ENCODE measurements at regions not wholly inside any gene's neighbourhood (a gene's known extent, or its start where the extent isn't known, plus 50 kb on each side); places are given as distances from the start of the nearest gene placed in this dataset.
"Not testable (repeated sequence)": the region's sequence is repeated elsewhere in the genome, so short reads cannot be mapped to it uniquely, and the experiment has no call there.

GRCh38 chr15:69774711-69775110 is 322.1 kb downstream of the RPLP1 start:
- DNase-seq: not testable (repeated sequence)

- DNase-seq: no peak
Measured at GRCh38 chr15:69777356-69777755, 320.4 kb downstream of the TLE3 start.

GRCh38 chr15:69780374-69780773 is 317.3 kb downstream of the TLE3 start:
- no peak for DNase-seq

GRCh38 chr15:69780981-69781380 is 316.7 kb downstream of the TLE3 start:
- DNase-seq: no peak

- DNase-seq: no peak
Measured at GRCh38 chr15:69781411-69782125, 316.1 kb downstream of the TLE3 start.

GRCh38 chr15:69782139-69782658 is 315.5 kb downstream of the TLE3 start:
- DNase-seq: no peak

- DNase-seq: no peak
Measured at GRCh38 chr15:69782809-69783208, 314.9 kb downstream of the TLE3 start.

- DNase-seq: peak; percentile 52
Measured at GRCh38 chr15:69783211-69783610, 314.5 kb downstream of the TLE3 start.

- DNase-seq: no peak
Measured at GRCh38 chr15:69784798-69785566, 312.7 kb downstream of the TLE3 start.

- no peak for DNase-seq
Measured at GRCh38 chr15:69786136-69786701, 311.5 kb downstream of the TLE3 start.

GRCh38 chr15:69787791-69788190 is 309.9 kb downstream of the TLE3 start:
- DNase-seq: no peak

GRCh38 chr15:69789648-69790393 is 307.9 kb downstream of the TLE3 start:
- DNase-seq: no peak

GRCh38 chr15:69790632-69791031 is 307.1 kb downstream of the TLE3 start:
- DNase-seq: no peak

- DNase-seq: no peak
Measured at GRCh38 chr15:69792823-69793222, 304.9 kb downstream of the TLE3 start.

- DNase-seq: no peak
Measured at GRCh38 chr15:69793431-69793780, 304.3 kb downstream of the TLE3 start.

- DNase-seq: no peak
Measured at GRCh38 chr15:69793781-69794451, 303.8 kb downstream of the TLE3 start.

GRCh38 chr15:69794645-69795469 is 302.9 kb downstream of the TLE3 start:
- peak; percentile 51 for DNase-seq

- no peak for DNase-seq
Measured at GRCh38 chr15:69795601-69796000, 302.1 kb downstream of the TLE3 start.

- DNase-seq: no peak
Measured at GRCh38 chr15:69797051-69797595, 300.6 kb downstream of the TLE3 start.

- DNase-seq: no peak
Measured at GRCh38 chr15:69797615-69798014, 300.1 kb downstream of the TLE3 start.
